Trophoblast cell (in vitro differentiated cells and primary cell): ENCODE measurements at regions not wholly inside any gene's neighbourhood (a gene's known extent, or its start where the extent isn't known, plus 50 kb on each side); places are given as distances from the start of the nearest gene placed in this dataset.

Source experiments
- DNase-seq, 2 donors: peaks; one replicate each; pipeline ENCODE4 v3.0.0-alpha.2; 2016
- H2AFZ ChIP-seq: 2 replicates; pipeline ENCODE4 v1.6.1; 2013; ENCODE audit warnings: low read length, moderate library complexity, mild to moderate bottlenecking; ENCODE audit not compliant: insufficient read depth, poor library complexity
- H2AK5ac ChIP-seq: 2 replicates; pipeline ENCODE4 v1.6.1; 2013; ENCODE audit warnings: mild to moderate bottlenecking, low read length
- H2BK120ac ChIP-seq: 2 replicates; pipeline ENCODE4 v1.6.1; 2013; ENCODE audit warnings: low read length, mild to moderate bottlenecking, moderate library complexity; ENCODE audit not compliant: insufficient read depth, poor library complexity
- H2BK12ac ChIP-seq: 2 replicates; pipeline ENCODE4 v1.6.1; 2013; ENCODE audit warnings: mild to moderate bottlenecking, low read length, moderate library complexity
- H2BK5ac ChIP-seq: 2 replicates; pipeline ENCODE4 v1.6.1; 2013; ENCODE audit warnings: low read length, low read depth, moderate library complexity, mild to moderate bottlenecking; ENCODE audit not compliant: poor library complexity
- H3K14ac ChIP-seq: 2 replicates; pipeline ENCODE4 v1.6.1; 2013; ENCODE audit warnings: mild to moderate bottlenecking, low read length
- H3K18ac ChIP-seq: 2 replicates; pipeline ENCODE4 v1.6.1; 2013; ENCODE audit warnings: mild to moderate bottlenecking, low read length
- H3K23ac ChIP-seq: 2 replicates; pipeline ENCODE4 v1.6.1; 2013; ENCODE audit warnings: low read length
- H3K27ac ChIP-seq: 2 replicates; pipeline ENCODE4 v1.5.1; 2013; ENCODE audit warnings: low read depth, mild to moderate bottlenecking, inconsistent platforms, low read length, moderate library complexity
- H3K27me3 ChIP-seq: 2 replicates; pipeline ENCODE4 v1.6.1; 2013; ENCODE audit warnings: inconsistent platforms, mild to moderate bottlenecking, low read length, moderate library complexity; ENCODE audit not compliant: insufficient read depth
- H3K36me3 ChIP-seq, 2 experiments: 1 replicate in 1 of 2; 2 replicates in 1 of 2; pipeline ENCODE4 v1.6.1; 2013; ENCODE audit warnings: low read length in 2 of 2, mild to moderate bottlenecking in 2 of 2, moderate library complexity in 1 of 2; ENCODE audit not compliant: insufficient read depth in 2 of 2, control insufficient read depth in 1 of 2
- H3K4ac ChIP-seq: 2 replicates; pipeline ENCODE4 v1.6.1; 2013; ENCODE audit warnings: low read depth, mild to moderate bottlenecking, low read length, moderate library complexity
- H3K4me1 ChIP-seq, 2 experiments: 1 replicate in 1 of 2; 2 replicates in 1 of 2; pipeline ENCODE4 v1.6.1; 2013; ENCODE audit warnings: low read length in 2 of 2, mild to moderate bottlenecking in 2 of 2, moderate library complexity in 1 of 2; ENCODE audit not compliant: insufficient read depth in 2 of 2, control insufficient read depth in 1 of 2
- H3K4me2 ChIP-seq: 2 replicates; pipeline ENCODE4 v1.6.1; 2013; ENCODE audit warnings: inconsistent platforms, mild to moderate bottlenecking, low read length, moderate library complexity
- H3K4me3 ChIP-seq: 2 replicates; pipeline ENCODE4 v1.5.1; 2013; ENCODE audit warnings: mild to moderate bottlenecking, low read depth, low read length, inconsistent platforms
- H3K79me1 ChIP-seq: one replicate; pipeline ENCODE4 v1.6.1; 2013; ENCODE audit warnings: low read length
- H3K79me2 ChIP-seq: 2 replicates; pipeline ENCODE4 v1.6.1; 2013; ENCODE audit warnings: low read length, mild to moderate bottlenecking; ENCODE audit not compliant: control insufficient read depth, insufficient read depth, poor library complexity
- H3K9ac ChIP-seq: 2 replicates; pipeline ENCODE4 v1.6.1; 2013; ENCODE audit warnings: mild to moderate bottlenecking, low read length
- H3K9me3 ChIP-seq: 2 replicates; pipeline ENCODE4 v1.6.1; 2013; ENCODE audit warnings: low read depth, mild to moderate bottlenecking, control low read depth, inconsistent platforms, low read length; ENCODE audit not compliant: insufficient read depth
- H4K12ac ChIP-seq: 2 replicates; pipeline ENCODE4 v1.6.1; 2013; ENCODE audit warnings: low read depth, mild to moderate bottlenecking, low read length, moderate library complexity
- H4K8ac ChIP-seq: 2 replicates; pipeline ENCODE4 v1.6.1; 2013; ENCODE audit warnings: low read depth, mild to moderate bottlenecking, low read length, moderate library complexity
- H4K91ac ChIP-seq: one replicate; pipeline ENCODE4 v1.6.1; 2013; ENCODE audit warnings: low read depth, mild to moderate bottlenecking, low read length, moderate library complexity
- WGBS: extraction: QIAGEN DNeasy Blood & Tissue Kit; methylation state at CpG from one replicate; pipeline ENCODE4 v1.1.7; 2013; ENCODE audit warnings: missing lambda C conversion rate; ENCODE audit not compliant: insufficient read length, insufficient coverage; ENCODE audit errors: extremely low coverage; 5-methylcytosine and 5-hydroxymethylcytosine counted together

DNA sequence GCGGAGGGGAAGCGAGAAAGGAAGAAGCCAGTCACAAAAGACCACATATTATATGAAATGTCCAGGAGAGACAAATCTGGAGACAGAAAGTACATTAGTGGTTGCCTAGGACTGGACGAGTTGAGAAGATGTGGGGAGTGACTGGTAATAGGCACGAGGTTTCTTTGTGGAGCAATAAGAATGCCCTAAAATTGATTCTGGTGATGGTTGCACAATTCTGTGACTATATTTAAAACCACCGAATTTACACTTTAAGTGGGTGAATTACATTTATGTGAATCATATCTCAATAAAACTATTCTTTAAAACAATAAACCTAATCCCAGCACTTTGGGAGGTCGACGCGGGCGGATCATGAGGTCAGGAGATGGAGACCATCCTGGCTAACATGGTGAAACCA, 63.1 kb downstream of the ZNF281 start:
- Histone ChIP-seq H3K36me3 (no peaks in the 10 kb centered on the region), H2BK12ac (no peak overlapping the region), H3K79me2 (no peaks in the 10 kb centered on the region), H3K9ac (no peak overlapping the region), H3K18ac (no peak overlapping the region), H2AFZ (no peak overlapping the region), H3K27me3 (no peaks in the 10 kb centered on the region), H2BK5ac (no peak overlapping the region), H4K91ac (no peak overlapping the region), H3K4me1 (no peaks in the 10 kb centered on the region), H4K8ac (no peak overlapping the region), H3K14ac (no peak overlapping the region), H2AK5ac (no peak overlapping the region), H2BK120ac (no peak overlapping the region), H4K12ac (no peak overlapping the region), H3K9me3 (no peaks in the 10 kb centered on the region), H3K4me2 (no peak overlapping the region), H3K4me3 (no peak overlapping the region), H3K27ac (no peak overlapping the region), H3K4ac (no peak overlapping the region), H3K23ac (no peak overlapping the region), H3K79me1 (no peaks in the 10 kb centered on the region)
- peak in 1 of 2 donors; percentile 27 for DNase-seq
- WGBS = no CpG with 5 or more reads among the region's 9 CpGs

DNA sequence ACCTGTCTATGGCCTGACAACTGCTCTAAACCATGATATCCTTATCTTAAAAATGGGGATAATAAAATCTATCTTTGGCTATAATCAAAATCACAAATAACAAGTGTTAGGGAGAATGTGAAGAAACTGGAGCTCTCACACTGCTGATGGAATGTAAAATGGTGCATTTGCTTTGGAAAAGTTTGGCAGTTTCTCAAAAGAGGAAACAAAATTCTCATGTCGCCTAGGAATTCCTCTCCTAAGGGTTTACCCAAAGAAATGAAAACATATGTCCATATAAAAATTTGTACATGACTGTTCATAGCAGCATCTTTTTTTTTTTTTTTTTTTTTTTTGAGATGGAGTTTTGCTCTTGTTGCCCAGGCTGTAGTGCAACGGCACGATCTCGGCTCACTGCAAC, 64.3 kb downstream of the ZNF281 start:
- Histone ChIP-seq H3K79me2 (no peaks in the 10 kb centered on the region), H3K79me1 (no peaks in the 10 kb centered on the region), H3K9me3 (no peaks in the 10 kb centered on the region), H3K9ac (no peak overlapping the region), H3K4me3 (no peak overlapping the region), H3K36me3 (no peaks in the 10 kb centered on the region), H3K23ac (no peak overlapping the region), H2BK120ac (no peak overlapping the region), H2AK5ac (no peak overlapping the region), H3K14ac (no peak overlapping the region), H4K8ac (no peak overlapping the region), H4K91ac (no peak overlapping the region), H3K4me1 (no peaks in the 10 kb centered on the region), H2BK5ac (no peak overlapping the region), H3K18ac (no peak overlapping the region), H3K4me2 (no peak overlapping the region), H3K27ac (no peak overlapping the region), H4K12ac (no peak overlapping the region), H2BK12ac (no peak overlapping the region), H2AFZ (no peak overlapping the region), H3K4ac (no peak overlapping the region), H3K27me3 (no peaks in the 10 kb centered on the region)
- no peak for DNase-seq
- no CpG with 5 or more reads among the region's 4 CpGs for WGBS

DNA sequence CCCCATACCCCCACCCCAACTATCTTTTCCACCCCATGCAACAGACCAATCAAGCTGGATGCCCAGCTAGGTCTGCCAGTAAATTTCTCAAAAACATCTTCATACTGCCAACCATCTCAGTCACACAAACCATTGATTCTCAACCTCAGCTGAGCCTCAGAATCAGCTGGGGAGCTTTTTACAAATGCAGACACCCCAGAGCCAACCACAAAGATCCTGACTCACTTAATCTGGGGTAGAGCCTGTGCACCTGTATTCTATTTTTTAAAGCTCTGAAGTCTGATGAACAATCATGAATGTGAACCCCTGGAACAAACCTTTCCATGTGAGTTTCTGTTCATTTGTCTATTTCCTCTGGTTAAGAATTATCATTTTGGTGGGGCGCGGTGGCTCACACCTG, 66.0 kb downstream of the ZNF281 start:
- no peak overlapping the region for H3K4me2 ChIP-seq
- H3K23ac ChIP-seq = no peak overlapping the region
- no peak overlapping the region for H3K14ac ChIP-seq
- no peaks in the 10 kb centered on the region for H3K79me2 ChIP-seq
- H3K27ac ChIP-seq = no peak overlapping the region
- H2AFZ ChIP-seq = no peak overlapping the region
- H3K27me3 ChIP-seq = no peaks in the 10 kb centered on the region
- H2AK5ac ChIP-seq = no peak overlapping the region
- H3K4ac ChIP-seq = no peak overlapping the region
- no peak for DNase-seq
- no peak overlapping the region for H4K12ac ChIP-seq
- no peaks in the 10 kb centered on the region for H3K36me3 ChIP-seq
- no peaks in the 10 kb centered on the region for H3K9me3 ChIP-seq
- no peak overlapping the region for H3K9ac ChIP-seq
- no peak overlapping the region for H4K91ac ChIP-seq
- no peak overlapping the region for H2BK120ac ChIP-seq
- no peak overlapping the region for H2BK5ac ChIP-seq
- no peaks in the 10 kb centered on the region for H3K79me1 ChIP-seq
- no peak overlapping the region for H4K8ac ChIP-seq
- H3K18ac ChIP-seq = no peak overlapping the region
- H3K4me1 ChIP-seq = no peaks in the 10 kb centered on the region
- no peak overlapping the region for H2BK12ac ChIP-seq
- no CpG with 5 or more reads among the region's 2 CpGs for WGBS
- no peak overlapping the region for H3K4me3 ChIP-seq

DNA sequence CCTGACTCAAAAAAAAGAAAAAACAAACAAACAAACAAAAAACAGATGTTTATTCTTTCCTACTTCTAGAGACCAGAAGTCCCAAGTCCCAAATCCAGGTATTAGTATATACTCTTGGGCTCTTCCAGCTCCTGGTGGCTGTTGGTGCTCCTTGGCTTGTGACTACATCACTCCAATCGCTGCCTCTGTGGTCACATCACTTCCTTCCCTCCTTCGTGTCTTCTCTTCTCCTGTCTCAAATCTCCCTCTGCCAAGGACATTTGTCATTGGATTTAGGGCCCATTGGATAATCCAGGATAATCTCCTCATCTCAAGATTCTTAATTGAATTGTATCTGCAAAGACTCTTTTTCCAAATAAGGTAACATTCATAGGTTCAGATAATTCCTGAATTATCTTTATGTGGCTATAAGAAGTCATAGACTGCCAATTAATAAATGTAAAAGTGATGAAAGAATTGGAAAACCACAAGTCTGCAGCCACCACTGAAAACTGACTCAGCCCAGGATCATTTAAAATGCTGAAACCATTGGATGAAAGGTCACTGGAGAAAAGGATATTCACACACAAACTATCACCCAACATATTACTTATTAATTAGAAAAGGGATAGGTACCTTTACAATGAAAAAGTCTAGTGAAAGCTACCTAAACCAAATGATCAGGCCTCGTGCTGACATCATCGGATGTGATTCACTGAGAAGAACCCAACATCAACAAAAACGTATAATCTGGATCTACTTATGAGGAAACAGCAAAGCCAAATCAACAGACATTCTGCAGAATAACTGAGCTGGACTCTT, 67.1 kb downstream of the ZNF281 start:
- Histone ChIP-seq H3K79me2 (no peaks in the 10 kb centered on the region), H2AFZ (no peak overlapping the region), H2BK5ac (no peak overlapping the region), H3K9me3 (no peaks in the 10 kb centered on the region), H2BK120ac (no peak overlapping the region), H2BK12ac (no peak overlapping the region), H4K8ac (no peak overlapping the region), H2AK5ac (no peak overlapping the region), H4K91ac (no peak overlapping the region), H3K4me2 (no peak overlapping the region), H3K9ac (no peak overlapping the region), H3K36me3 (no peaks in the 10 kb centered on the region), H3K4me1 (no peaks in the 10 kb centered on the region), H3K4ac (no peak overlapping the region), H3K4me3 (no peak overlapping the region), H3K27ac (no peak overlapping the region), H3K14ac (no peak overlapping the region), H3K23ac (no peak overlapping the region), H4K12ac (no peak overlapping the region), H3K18ac (no peak overlapping the region), H3K79me1 (no peaks in the 10 kb centered on the region), H3K27me3 (no peaks in the 10 kb centered on the region)
- no peak for DNase-seq
- WGBS = no CpG with 5 or more reads among the region's 5 CpGs
